ENCODE measurements at regions not wholly inside any gene's neighbourhood (a gene's known extent, or its start where the extent isn't known, plus 50 kb on each side); places are given as distances from the start of the nearest gene placed in this dataset.

DNA sequence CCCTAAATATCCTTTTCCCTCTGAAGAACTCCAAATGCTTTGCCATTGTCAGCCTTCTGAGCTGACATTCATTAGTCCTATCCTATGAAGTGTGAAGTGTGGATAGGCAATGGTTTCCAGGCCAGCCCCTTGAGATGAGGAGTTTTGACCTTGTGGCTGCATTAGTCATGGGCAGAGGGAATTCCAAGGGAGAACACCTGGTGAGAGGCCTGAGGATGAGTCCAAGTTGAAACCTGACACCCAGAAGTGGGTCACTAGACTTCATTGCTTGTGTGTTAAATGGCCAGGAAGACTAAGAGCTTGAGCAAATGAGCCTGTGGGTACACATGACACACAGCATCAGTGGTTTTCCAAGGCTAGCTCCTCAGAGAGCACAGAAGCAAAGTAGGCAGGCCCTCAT, 260.8 kb downstream of the SKAP2 start:
- H3K27ac ChIP-seq, result no peak overlapping the region
- TF ChIP-seq, protein P1, sequence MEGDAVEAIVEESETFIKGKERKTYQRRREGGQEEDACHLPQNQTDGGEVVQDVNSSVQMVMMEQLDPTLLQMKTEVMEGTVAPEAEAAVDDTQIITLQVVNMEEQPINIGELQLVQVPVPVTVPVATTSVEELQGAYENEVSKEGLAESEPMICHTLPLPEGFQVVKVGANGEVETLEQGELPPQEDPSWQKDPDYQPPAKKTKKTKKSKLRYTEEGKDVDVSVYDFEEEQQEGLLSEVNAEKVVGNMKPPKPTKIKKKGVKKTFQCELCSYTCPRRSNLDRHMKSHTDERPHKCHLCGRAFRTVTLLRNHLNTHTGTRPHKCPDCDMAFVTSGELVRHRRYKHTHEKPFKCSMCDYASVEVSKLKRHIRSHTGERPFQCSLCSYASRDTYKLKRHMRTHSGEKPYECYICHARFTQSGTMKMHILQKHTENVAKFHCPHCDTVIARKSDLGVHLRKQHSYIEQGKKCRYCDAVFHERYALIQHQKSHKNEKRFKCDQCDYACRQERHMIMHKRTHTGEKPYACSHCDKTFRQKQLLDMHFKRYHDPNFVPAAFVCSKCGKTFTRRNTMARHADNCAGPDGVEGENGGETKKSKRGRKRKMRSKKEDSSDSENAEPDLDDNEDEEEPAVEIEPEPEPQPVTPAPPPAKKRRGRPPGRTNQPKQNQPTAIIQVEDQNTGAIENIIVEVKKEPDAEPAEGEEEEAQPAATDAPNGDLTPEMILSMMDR (conservative IDR thresholded peaks at IDR 0.05), result no peak

DNA sequence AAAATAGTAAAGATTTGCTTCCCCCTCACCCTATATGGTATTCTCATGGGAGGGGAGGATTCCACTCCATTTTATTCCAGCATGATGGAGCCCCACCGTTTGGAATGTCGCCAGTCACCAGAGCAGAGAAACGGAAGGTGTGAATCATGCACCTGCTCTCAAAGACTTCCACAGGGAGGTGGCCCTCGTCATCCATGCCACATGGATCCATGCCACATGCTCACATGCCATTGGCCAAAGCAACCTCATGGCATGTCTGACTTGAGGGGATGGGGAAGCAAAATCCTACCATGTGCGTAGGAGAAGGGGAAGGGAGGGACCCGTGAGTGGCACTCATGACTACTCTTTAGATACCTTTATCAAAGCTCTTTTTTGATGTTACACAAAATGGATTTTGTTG, 256.0 kb downstream of the SKAP2 start:
- no peak overlapping the region for H3K27ac ChIP-seq
- TF ChIP-seq, protein P1 (conservative IDR thresholded peaks at IDR 0.05), result no peak

DNA sequence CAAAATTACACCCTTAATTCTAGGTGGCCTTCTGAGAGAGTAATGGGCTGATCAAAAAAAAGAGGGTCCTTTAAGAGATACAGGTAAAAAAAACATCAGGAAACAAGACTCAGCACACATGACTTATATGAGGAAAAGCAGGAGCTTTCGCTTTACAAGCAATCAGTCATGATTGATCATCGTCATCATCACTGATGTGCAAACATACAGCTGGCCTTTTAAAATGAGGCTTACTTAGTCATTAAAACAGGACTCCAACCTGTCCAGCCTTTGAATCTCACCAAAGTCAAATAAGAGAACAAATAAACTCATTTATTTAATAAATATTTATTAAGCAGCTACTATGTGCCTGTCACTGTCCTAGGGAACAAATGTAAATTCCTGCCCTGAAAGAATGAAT, 255.3 kb downstream of the SKAP2 start:
- TF ChIP-seq, protein P1 (conservative IDR thresholded peaks at IDR 0.05), result no peak
- H3K27ac ChIP-seq, result no peak overlapping the region

DNA sequence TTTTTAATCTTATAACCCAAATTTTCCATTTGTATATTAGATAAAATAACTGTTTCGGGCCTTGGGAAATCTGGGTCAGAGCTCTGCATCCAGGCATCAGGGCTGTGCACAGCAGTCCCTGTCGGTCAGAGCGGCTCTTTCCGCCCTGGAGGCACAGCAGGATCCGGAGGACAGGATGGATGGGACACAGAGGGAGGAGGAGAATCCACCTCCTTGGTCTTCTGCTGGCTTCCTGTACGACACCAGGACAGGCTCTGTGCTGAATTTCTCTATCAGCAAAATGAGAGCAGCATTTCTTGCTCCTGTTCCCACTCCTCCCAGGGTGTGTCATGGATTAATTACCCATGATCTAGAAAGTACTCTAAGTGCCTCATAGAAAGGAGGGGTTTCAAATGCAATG, 254.9 kb downstream of the SKAP2 start:
- H3K27ac ChIP-seq, result no peak overlapping the region
- TF ChIP-seq, protein P1 (conservative IDR thresholded peaks at IDR 0.05), result no peak

DNA sequence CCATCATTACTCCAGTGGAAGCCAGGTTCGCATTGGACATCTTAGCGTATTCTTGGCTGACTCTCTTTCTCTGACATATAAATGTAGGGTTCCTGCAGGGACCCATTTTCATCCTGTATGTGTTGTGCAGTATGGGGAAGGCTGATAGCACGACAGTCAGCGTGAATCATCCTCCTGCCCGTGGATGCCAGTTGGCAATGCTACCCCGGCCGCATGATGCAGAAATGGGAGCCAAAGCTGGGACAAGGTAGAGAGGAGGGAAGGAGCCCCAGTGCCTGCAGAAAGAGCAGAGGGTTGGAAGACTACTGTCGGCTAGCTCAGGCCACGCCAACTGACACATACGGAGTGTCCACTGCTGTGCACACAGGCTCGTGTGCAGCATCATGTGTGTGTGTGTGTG, 251.6 kb downstream of the SKAP2 start:
- TF ChIP-seq, protein P1 (conservative IDR thresholded peaks at IDR 0.05), result no peak
- no peak overlapping the region for H3K27ac ChIP-seq

DNA sequence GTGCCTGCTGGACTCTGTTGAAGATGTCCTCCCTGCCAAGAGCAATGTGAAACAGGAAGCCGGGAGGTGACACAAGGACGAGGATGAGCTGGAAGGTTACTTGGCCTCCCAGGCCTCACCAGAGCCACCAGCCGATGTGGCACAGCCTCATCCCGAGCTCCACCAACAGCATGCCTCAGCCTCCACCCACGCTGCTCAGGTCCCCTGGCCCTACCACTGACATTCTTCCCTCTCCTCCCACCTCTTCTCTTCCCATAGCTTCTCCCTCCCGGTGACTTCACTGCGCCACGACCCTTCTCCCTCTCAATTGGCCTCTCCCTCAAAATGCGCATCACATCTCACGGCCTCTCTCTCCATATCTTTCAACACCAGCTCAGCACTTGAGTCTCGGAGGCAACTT, 249.9 kb downstream of the SKAP2 start:
- TF ChIP-seq, protein P1 (conservative IDR thresholded peaks at IDR 0.05), result no peak
- H3K27ac ChIP-seq, result no peak overlapping the region

DNA sequence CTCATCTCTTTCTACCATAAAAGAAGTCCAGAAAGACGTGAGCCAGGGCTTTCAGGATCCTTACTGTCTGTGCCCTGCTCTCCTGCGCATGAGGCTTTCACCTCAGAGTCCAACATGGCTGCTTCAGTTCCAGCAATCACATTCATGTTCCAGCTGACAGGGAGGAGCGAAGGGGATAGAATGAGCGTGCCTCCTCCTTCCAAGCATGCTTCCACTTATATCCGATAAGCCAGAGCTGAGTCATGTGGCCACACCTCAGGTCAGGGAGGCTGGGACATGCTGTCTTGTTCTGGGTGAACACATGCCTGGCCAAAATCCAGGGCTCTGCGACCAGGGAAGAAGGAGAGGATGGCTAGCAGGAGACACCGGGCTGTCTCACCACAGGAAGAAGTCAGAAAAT, 248.2 kb downstream of the SKAP2 start:
- TF ChIP-seq, protein P1 (conservative IDR thresholded peaks at IDR 0.05), result no peak
- no peak overlapping the region for H3K27ac ChIP-seq

DNA sequence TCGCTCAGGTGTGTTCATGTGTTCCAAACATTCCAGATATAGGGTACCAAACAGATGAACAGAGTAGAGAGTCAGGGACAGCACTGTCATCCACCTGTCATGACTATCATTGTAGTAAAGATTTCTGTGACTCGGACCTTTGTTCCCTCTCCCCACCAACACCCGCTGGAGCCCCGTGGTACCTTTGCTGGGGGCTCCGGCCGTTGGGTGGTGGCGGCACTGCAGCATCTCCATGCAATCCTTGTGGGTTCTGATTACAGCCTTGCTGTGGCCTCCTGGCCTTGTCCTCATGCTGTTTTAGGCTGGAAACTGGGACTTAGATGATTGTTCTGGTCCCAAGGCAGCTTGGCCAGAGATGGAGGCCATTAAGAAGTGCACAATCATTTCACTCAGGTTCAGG, 247.3 kb downstream of the SKAP2 start:
- H3K27ac ChIP-seq, result no peak overlapping the region
- TF ChIP-seq, protein P1 (conservative IDR thresholded peaks at IDR 0.05), result no peak

All from VCaP (cell line).